HG03520 (cell line): ENCODE measurements at regions not wholly inside any gene's neighbourhood (a gene's known extent, or its start where the extent isn't known, plus 50 kb on each side); places are given as distances from the start of the nearest gene placed in this dataset.
"Not testable (repeated sequence)": the region's sequence is repeated elsewhere in the genome, so short reads cannot be mapped to it uniquely, and the experiment has no call there.

Source experiments
- ATAC-seq: cut with Tn5 transposase; IDR thresholded peaks from one replicate; pipeline ENCODE4 v1.9.1; 2021; ENCODE audit warnings: mild to moderate bottlenecking, moderate library complexity; ENCODE audit not compliant: unreplicated experiment

GRCh38 chr7:49644396-49645166, 128.9 kb upstream of the VWC2 start:
- ATAC-seq, result no peak

GRCh38 chr7:49645296-49645695, 128.1 kb upstream of the VWC2 start:
- no peak for ATAC-seq

DNA sequence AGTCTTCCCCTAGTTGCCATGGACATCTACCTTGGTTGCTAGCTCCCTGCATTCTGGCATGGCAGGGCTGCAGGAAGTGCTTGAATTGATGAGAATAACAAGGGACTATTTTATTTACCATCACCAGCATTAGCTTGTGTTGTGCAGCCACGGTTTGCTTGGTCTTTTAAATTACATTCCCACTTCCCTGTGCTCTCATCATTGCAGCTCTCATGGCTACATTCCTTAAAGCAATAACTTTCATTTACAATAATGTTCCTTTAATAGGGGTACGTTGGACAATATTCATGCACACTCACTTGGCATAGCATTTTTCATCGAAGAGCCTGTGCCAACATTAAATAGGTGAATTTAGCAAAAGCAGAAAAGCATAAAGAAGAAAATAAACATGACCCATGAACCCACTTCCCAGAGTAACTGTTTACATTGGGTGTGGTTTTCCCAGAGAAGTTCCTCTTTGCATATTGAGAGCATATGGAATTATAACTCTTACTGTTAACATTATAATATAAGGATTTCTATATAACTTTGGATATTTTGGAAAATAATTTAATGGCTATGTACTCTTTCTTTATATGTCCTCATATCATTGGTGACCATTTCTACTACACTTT, 113.2 kb upstream of the VWC2 start:
- ATAC-seq, result no peak

GRCh38 chr7:49660976-49661375, 112.5 kb upstream of the VWC2 start:
- ATAC-seq, result no peak

DNA sequence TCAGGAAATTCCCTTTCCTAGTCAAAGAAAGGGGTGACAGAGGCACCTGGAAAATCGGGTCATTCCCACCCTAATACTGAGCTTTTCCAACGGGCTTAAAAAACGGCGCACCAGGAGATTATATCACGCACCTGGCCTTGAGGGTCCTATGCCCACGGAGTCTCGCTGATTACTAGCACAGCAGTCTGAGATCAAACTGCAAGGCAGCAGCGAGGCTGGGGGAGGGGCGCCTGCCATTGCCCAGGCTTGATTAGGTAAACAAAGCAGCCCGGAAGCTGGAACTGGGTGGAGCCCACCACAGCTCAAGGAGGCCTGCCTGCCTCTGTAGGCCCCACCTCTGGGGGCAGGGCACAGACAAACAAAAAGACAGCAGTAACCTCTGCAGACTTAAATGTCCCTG, 107.5 kb upstream of the VWC2 start:
- ATAC-seq, result not testable (repeated sequence)

DNA sequence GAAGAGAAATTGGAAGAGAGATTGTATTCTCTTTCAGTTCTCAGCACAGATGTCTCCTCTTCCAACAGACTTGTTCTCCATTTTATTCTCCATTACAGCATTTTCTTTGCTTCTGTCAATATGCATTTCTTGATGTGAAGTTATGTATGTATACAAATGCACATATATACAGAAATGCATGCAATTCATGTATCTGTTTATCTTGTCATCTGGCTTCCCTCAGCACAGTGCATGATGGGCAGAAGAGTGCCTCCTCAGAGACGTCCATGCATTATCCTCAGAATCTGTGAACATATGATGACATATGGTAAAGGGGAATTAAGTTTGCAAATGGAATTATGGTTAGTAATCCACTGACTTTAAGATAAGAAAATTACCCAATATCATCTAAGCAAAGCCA, 106.7 kb upstream of the VWC2 start:
- ATAC-seq, result no peak

DNA sequence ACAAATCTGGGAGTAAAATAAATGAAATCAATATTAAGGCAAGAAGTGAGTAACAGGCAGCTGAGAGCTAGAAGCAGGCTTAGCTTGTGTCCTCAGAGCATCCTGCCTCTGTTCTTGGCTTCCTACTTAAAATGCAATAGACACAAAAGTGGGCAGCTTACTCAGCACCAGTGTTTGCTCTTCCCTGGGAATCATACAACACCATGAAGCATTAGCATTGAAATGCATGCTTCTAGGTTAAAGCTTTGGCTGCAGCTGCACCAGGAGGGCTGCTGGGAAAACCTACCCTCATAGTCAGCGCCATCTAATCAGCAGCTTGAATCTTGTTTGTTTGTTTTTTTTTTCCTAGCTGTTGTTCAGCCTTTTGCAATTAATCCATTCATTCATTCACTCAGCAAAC, 104.2 kb upstream of the VWC2 start:
- ATAC-seq, result no peak

GRCh38 chr7:49669692-49670260, 103.7 kb upstream of the VWC2 start:
- no peak for ATAC-seq

DNA sequence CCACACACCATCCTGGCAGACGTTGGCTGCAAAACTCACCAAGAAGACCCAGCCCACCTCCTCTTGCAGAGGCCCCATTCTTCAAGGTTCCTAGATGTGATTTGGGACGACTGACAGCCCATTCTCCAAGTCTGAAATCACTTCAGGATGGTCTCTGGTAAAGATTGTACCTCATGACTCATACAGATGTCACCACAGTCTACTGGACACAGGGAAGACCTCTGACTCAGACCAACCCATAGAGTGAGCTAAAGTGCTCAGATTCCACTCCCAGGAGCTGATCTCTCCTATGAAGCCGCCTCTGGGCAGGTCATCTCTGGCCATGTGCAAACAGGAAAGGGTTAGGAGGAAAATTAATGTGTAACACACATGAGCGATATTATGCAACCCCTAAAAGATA, 102.4 kb upstream of the VWC2 start:
- no peak for ATAC-seq

DNA sequence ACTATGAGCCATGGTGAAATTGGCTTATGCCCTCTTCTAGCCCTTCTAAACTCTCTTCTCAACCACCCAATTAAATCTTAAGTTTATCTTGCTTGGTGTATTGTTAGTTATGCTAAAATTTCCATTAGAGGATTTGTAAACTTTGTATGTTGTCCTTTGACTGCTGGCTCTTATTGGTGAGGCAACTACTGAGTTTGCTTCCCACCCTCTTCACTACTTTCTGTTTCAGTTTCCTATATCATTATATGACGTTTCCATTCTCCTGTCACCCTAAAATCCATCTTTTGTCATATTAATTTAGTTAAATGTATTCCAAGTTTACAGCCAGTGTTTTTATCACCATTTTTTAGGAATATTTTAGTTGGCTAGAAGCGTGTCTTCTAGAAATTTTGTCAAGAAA, 80.9 kb upstream of the VWC2 start:
- no peak for ATAC-seq

- no peak for ATAC-seq
These were observed 77.5 kb upstream of the VWC2 start for GRCh38 chr7:49695971-49696370.

DNA sequence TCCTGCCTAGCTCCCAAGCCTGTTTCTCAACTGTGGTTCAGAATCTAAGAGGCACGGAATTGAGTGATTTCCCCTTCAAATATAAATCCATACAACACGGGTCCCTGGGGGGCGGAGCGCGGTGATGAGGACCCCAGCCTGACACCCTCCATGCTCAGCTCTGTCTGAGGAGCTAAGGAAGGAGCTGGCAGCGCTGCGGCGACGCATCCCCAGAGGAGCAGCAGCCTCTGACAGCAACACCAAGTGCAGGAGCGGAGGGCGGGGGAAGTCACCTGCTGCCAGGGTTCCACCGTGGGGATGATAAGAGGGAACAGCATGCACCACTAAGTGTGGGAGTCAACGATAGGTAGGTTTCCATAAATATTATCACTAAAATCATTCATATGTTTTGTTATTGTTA, 72.6 kb upstream of the VWC2 start:
- no peak for ATAC-seq

GRCh38 chr7:49702099-49702498, 71.3 kb upstream of the VWC2 start:
- no peak for ATAC-seq

DNA sequence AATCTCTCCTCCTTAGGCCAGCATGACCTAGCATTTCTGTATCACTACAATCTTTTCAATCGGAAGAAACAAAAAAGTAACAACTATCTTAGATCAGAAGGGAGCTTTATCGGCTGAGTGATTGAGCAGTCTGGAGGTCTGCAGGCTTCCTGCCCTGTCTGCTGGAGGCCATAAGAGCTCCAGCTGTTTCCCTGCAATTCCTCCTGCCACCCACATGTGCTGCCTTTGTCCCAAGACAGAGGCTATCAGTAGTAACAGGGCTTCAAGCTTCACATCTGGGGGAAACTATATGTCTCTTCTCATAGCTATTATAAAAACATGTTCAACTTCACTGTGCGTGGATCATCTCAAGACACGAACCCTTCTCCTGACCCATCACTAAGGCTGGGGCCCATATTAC, 70.1 kb upstream of the VWC2 start:
- ATAC-seq, result no peak

DNA sequence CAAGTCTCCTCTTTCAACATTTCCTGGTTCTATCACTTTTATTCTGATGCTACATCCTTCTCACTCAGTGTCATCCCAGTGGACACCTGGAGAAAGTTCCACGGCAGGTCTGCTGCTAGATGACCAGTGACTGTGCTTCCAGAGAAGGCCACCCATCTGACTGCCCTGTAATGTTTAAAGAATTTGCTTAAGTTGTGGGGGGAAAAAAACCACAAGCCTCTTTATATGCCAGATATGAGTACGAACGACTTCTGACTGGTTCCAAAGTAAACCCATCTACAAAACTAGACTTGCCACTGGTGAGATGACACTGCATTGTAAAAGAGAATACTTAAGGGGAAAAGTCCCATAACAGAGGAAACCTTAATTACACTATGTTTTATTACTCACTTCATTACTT, 69.6 kb upstream of the VWC2 start:
- no peak for ATAC-seq

DNA sequence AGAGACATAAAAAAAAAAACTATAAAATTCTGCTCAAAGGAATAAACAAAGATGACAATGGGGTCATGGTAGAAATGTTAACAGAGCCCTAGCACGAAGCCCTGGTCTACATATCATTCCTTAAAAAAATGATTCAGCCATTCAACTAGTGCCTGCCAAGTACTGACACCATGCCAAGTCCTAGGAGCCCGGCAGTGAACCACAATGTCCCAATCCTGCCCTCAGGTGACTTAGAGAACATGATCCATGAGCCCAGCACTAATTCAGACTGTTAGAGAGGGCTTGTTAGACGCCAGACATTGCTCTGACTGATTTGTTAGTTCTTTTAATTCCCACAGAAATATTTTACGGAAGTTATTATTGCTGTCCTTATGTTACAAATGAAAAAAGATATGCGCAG, 67.3 kb upstream of the VWC2 start:
- ATAC-seq, result no peak

- ATAC-seq, result no peak
These were observed 65.5 kb upstream of the VWC2 start for GRCh38 chr7:49707891-49708290.

- ATAC-seq, result no peak
These were observed 64.8 kb upstream of the VWC2 start for GRCh38 chr7:49708590-49708989.

GRCh38 chr7:49711072-49711723, 62.2 kb upstream of the VWC2 start:
- not testable (repeated sequence) for ATAC-seq

DNA sequence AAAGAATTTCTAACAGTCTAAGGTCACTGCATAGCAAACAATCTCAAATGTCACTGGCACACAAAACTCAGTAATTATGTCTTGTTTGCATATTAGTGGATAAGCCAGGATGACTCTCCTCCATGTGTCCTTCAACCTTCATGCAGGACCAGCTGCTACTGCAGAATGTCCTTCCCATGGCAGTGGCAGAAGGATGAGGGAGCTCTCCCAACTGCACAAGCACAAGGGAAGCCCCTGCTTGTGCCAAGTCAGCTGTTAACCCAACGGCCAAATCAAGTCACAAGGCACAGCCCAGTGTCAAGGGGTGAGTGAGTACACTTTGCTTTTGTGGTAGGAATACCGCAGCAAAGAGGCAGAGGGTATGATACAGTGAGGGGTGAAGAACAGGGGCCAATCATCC, 59.3 kb upstream of the VWC2 start:
- no peak for ATAC-seq

DNA sequence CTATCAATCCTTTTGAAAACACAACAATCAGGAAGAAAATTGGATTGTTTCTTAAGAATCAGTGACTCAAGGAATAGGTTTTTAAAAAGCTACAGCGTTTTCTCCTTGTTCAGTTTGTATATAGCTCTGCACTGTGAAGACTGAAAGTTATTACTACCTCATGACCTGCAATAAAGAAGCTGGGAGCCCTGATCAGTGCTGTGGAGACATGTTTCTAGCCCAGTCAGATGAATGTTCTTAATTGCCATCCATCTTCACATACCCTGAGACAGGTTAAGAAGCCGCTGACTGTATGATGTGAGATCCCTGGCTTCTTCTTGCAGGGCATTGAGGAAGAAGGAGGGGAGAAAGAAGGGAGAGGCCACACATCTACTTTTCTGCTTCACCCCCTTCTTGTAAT, 58.0 kb upstream of the VWC2 start:
- ATAC-seq, result no peak

GRCh38 chr7:49717547-49717946, 55.9 kb upstream of the VWC2 start:
- ATAC-seq, result no peak
